H1 (cell line): ENCODE measurements at regions not wholly inside any gene's neighbourhood (a gene's known extent, or its start where the extent isn't known, plus 50 kb on each side); places are given as distances from the start of the nearest gene placed in this dataset.

ENCODE experiments used
- CTCF ChIA-PET: fragments of 300-600 bp; sonication (Branson Sonifier 250); formaldehyde crosslinking; loops from one replicate; lab custom pipeline; 2021; ENCODE audit not compliant: partially characterized antibody; lab: Charles Lee
- POLR2A ChIA-PET: fragments of 300-600 bp; sonication (Branson Sonifier 250); formaldehyde crosslinking; loops from one replicate; lab custom pipeline; 2021; ENCODE audit warnings: inconsistent platforms; ENCODE audit not compliant: partially characterized antibody; lab: Charles Lee
- DNase-seq, 2 experiments: peaks; one replicate each; pipeline versions ENCODE4 v3.0.0 to v3.0.0-alpha.2; 2010 to 2022; ENCODE audit warnings: low spot score in 2 of 2, low read depth in 1 of 2, mixed read lengths in 1 of 2
- FAIRE-seq: peaks from 2 replicates; lab custom pipeline; 2011; peaks lifted over from hg19 to GRCh38; lab: Jason Lieb, UNC
- H2AFZ ChIP-seq: 2 replicates; pipeline ENCODE4 v1.8.1; 2012; ENCODE audit warnings: low read length, inconsistent platforms
- H2AK5ac ChIP-seq: 2 replicates; pipeline ENCODE4 v1.6.1; 2013; ENCODE audit warnings: low read depth, low read length
- H2BK120ac ChIP-seq: replicated peaks from 2 replicates; pipeline ENCODE3; 2013; ENCODE audit warnings: low read depth, low read length, inconsistent platforms
- H2BK12ac ChIP-seq: 2 replicates; pipeline ENCODE4 v1.6.1; 2013; ENCODE audit warnings: low read depth, low read length
- H2BK15ac ChIP-seq: 2 replicates; pipeline ENCODE4 v1.6.1; 2013; ENCODE audit warnings: low read length
- H2BK20ac ChIP-seq: 2 replicates; pipeline ENCODE4 v1.6.1; 2013; ENCODE audit warnings: low read length
- H2BK5ac ChIP-seq: 2 replicates; pipeline ENCODE4 v1.6.1; 2013; ENCODE audit warnings: low read depth, low read length
- H3K14ac ChIP-seq: 2 replicates; pipeline ENCODE4 v1.6.1; 2013; ENCODE audit warnings: inconsistent platforms; ENCODE audit not compliant: insufficient read length
- H3K18ac ChIP-seq: 2 replicates; pipeline ENCODE4 v1.6.1; 2013; ENCODE audit warnings: low read length; ENCODE audit errors: extremely low read depth
- H3K23ac ChIP-seq: 2 replicates; pipeline ENCODE4 v1.6.1; 2013; ENCODE audit warnings: inconsistent platforms; ENCODE audit not compliant: insufficient read length
- H3K23me2 ChIP-seq: 2 replicates; pipeline ENCODE4 v1.6.1; 2013; ENCODE audit warnings: low read depth, low read length
- H3K27ac ChIP-seq: 2 replicates; pipeline ENCODE4 v1.6.1; 2011; ENCODE audit warnings: low read depth, low read length, inconsistent platforms
- H3K27me3 ChIP-seq, 4 experiments: replicated peaks in 1 of 4; 1 replicate in 1 of 4; 2 replicates in 3 of 4; pipeline versions ENCODE4 v1.6.1 to v1.8.1; 2011 to 2013; ENCODE audit warnings: low read length in 3 of 4, mild to moderate bottlenecking in 3 of 4, inconsistent platforms in 2 of 4, mixed read lengths in 2 of 4, moderate library complexity in 1 of 4; ENCODE audit not compliant: control insufficient read depth in 3 of 4, insufficient read depth in 3 of 4; ENCODE audit errors: extremely low read depth in 1 of 4
- H3K36me3 ChIP-seq, 4 experiments: 2 replicates each; pipeline versions ENCODE4 v1.6.1 to v1.8.1; 2011 to 2013; ENCODE audit warnings: mild to moderate bottlenecking in 4 of 4, low read length in 3 of 4, moderate library complexity in 2 of 4, control low read depth in 1 of 4, inconsistent platforms in 1 of 4; ENCODE audit not compliant: insufficient read depth in 4 of 4, control insufficient read depth in 2 of 4
- H3K4ac ChIP-seq: replicated peaks from 2 replicates; pipeline ENCODE3; 2013; ENCODE audit warnings: low read length, low read depth, mixed read lengths, inconsistent platforms; ENCODE audit not compliant: insufficient read length
- H3K4me1 ChIP-seq, 4 experiments: replicated peaks in 1 of 4; 1 replicate in 1 of 4; 2 replicates in 3 of 4; pipeline versions ENCODE4 v1.6.1 to v1.8.1; 2011 to 2013; ENCODE audit warnings: low read length in 3 of 4, inconsistent platforms in 2 of 4, mixed read lengths in 1 of 4; ENCODE audit not compliant: insufficient read depth in 4 of 4, control insufficient read depth in 3 of 4
- H3K4me2 ChIP-seq, 2 experiments: 2 replicates each; pipeline versions ENCODE4 v1.6.1 to v1.8.1; 2011 to 2013; ENCODE audit warnings: low read depth in 2 of 2, low read length in 2 of 2, control low read depth in 1 of 2, inconsistent platforms in 1 of 2, mild to moderate bottlenecking in 1 of 2; ENCODE audit not compliant: insufficient read depth in 1 of 2
- H3K4me3 ChIP-seq, 4 experiments: fragments of 200-600, 300-600 bp in 1 of 4; sonication (generic), shearing (Covaris generic), sonication (Bioruptor Twin) in 1 of 4; 2 replicates each; pipeline versions ENCODE4 v1.5.1 to v1.8.1; 2011 to 2016; ENCODE audit warnings: low read length in 4 of 4, low read depth in 3 of 4, control low read depth in 2 of 4, inconsistent platforms in 2 of 4, mild to moderate bottlenecking in 2 of 4, mixed read lengths in 1 of 4, moderate library complexity in 1 of 4; ENCODE audit not compliant: insufficient read depth in 2 of 4; ENCODE audit errors: extremely low read depth in 1 of 4
- H3K56ac ChIP-seq: replicated peaks from 2 replicates; pipeline ENCODE3; 2013; ENCODE audit warnings: low read depth, mild to moderate bottlenecking, mixed read lengths, low read length, inconsistent platforms; ENCODE audit not compliant: insufficient read length
- H3K79me1 ChIP-seq: 2 replicates; pipeline ENCODE4 v1.6.1; 2013; ENCODE audit warnings: low read depth, low read length, control low read depth
- H3K79me2 ChIP-seq, 2 experiments: 2 replicates each; pipeline versions ENCODE4 v1.6.1 to v1.8.1; 2012 to 2013; ENCODE audit warnings: low read length in 2 of 2, mild to moderate bottlenecking in 2 of 2, inconsistent platforms in 1 of 2; ENCODE audit not compliant: insufficient read depth in 2 of 2, control insufficient read depth in 1 of 2
- H3K9ac ChIP-seq, 4 experiments: replicated peaks in 1 of 4; 1 replicate in 1 of 4; 2 replicates in 3 of 4; pipeline versions ENCODE4 v1.6.1 to v1.8.1; 2011 to 2013; ENCODE audit warnings: low read depth in 3 of 4, low read length in 3 of 4, control low read depth in 2 of 4, mild to moderate bottlenecking in 2 of 4, moderate library complexity in 2 of 4, inconsistent platforms in 1 of 4; ENCODE audit errors: extremely low read depth in 1 of 4
- H3K9me3 ChIP-seq, 2 experiments: 2 replicates each; pipeline versions ENCODE4 v1.6.1 to v1.8.1; 2012 to 2013; ENCODE audit warnings: mild to moderate bottlenecking in 2 of 2, moderate library complexity in 2 of 2, control low read depth in 1 of 2, inconsistent platforms in 1 of 2, low read depth in 1 of 2, low read length in 1 of 2, mixed read lengths in 1 of 2; ENCODE audit not compliant: insufficient read depth in 2 of 2
- H4K20me1 ChIP-seq, 2 experiments: replicated peaks in 1 of 2; 2 replicates each; pipeline versions ENCODE3 to v1.8.1; 2011 to 2013; ENCODE audit warnings: inconsistent platforms in 2 of 2, low read length in 2 of 2, mild to moderate bottlenecking in 1 of 2; ENCODE audit not compliant: insufficient read depth in 2 of 2, control insufficient read depth in 1 of 2
- H4K5ac ChIP-seq: 2 replicates; pipeline ENCODE4 v1.6.1; 2013; ENCODE audit warnings: low read length, low read depth, mixed read lengths, inconsistent platforms; ENCODE audit not compliant: insufficient read length
- H4K8ac ChIP-seq: 2 replicates; pipeline ENCODE4 v1.8.0; 2013; ENCODE audit warnings: mild to moderate bottlenecking, moderate library complexity, low read length, inconsistent platforms; ENCODE audit not compliant: insufficient read depth; ENCODE audit errors: extremely low read depth
- H4K91ac ChIP-seq: replicated peaks from 2 replicates; pipeline ENCODE3; 2013; ENCODE audit warnings: low read length, mixed read lengths, inconsistent platforms; ENCODE audit not compliant: insufficient read length
- BACH1 ChIP-seq: IDR thresholded peaks from 2 replicates; pipeline ENCODE4 v1.6.1; 2012; ENCODE audit warnings: low read length, improper control_type of control experiment
- CBX5 ChIP-seq: fragments of 300-800, 300-1000 bp; sonication (generic); IDR thresholded peaks from 2 replicates; pipeline ENCODE4 v1.7.1; 2016; ENCODE audit warnings: antibody characterized with exemption, low read length, low read depth
- KDM4A ChIP-seq: IDR thresholded peaks from one replicate; pipeline ENCODE4 v1.7.1; 2012; ENCODE audit warnings: low read depth, mild to moderate bottlenecking, moderate library complexity, low read length, inconsistent platforms; ENCODE audit not compliant: severe bottlenecking
- KDM5A ChIP-seq: fragments of 200-600 bp; IDR thresholded peaks from 2 replicates; pipeline ENCODE4 v1.7.1; 2012; ENCODE audit warnings: mild to moderate bottlenecking, low read length, inconsistent platforms, mixed read lengths
- NRF1 ChIP-seq: IDR thresholded peaks from 2 replicates; pipeline ENCODE4 v1.6.1; 2011; ENCODE audit warnings: mild to moderate bottlenecking, low read depth, low read length, improper control_type of control experiment
- SAP30 ChIP-seq: fragments of 300-600 bp; sonication (generic); IDR thresholded peaks from 2 replicates; pipeline ENCODE4 v1.7.1; 2012; ENCODE audit warnings: low read length, moderate library complexity, mild to moderate bottlenecking, inconsistent platforms; ENCODE audit not compliant: insufficient read depth, insufficient replicate concordance
- SP4 ChIP-seq: IDR thresholded peaks from 2 replicates; pipeline ENCODE4 v1.6.1; 2012; ENCODE audit warnings: low read length, inconsistent platforms
- TEAD4 ChIP-seq: IDR thresholded peaks from 2 replicates; pipeline ENCODE4 v1.6.1; 2012; ENCODE audit warnings: low read depth, low read length, inconsistent platforms, mixed read lengths
- WGBS, 2 experiments: shearing (Covaris generic) in 1 of 2; methylation state at CpG; one replicate each; pipeline versions ENCODE4 v1.1.6 to v1.1.7; 2013 to 2015; ENCODE audit warnings: low lambda C conversion rate in 2 of 2, mixed read lengths in 2 of 2, inconsistent platforms in 1 of 2, low coverage in 1 of 2, missing lambda C conversion rate in 1 of 2; ENCODE audit not compliant: insufficient replicate concordance in 2 of 2, insufficient coverage in 1 of 2, insufficient read length in 1 of 2; ENCODE audit errors: extremely low coverage in 1 of 2, missing lambda C conversion rate in 1 of 2; 5-methylcytosine and 5-hydroxymethylcytosine counted together
- TF ChIP-seq, protein P1 (sequence below): IDR thresholded peaks from 2 replicates; pipeline ENCODE4 v1.6.1; 2012; ENCODE audit warnings: inconsistent platforms

DNA sequence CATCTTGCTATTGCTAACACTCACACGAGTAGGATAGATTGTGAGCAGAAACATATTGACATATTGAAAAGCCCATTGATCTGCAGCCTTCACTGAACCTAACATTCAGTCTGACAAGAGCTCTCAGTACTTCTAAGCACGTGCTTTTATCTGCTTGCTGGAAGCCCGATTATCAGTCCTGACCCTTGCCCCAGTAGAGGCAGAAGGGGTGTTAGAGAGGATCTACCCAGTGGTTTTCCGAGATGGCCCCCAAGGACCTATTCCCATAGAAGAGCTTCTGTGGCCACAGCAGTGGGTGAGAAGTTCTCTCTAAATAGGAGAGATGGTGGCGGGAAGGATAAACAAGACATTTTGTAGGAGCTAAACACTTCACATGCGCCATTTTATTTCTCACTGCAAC lies 290.9 kb upstream of the MAF start:
- DNase-seq (no peak), FAIRE-seq (no peak)
- Histone ChIP-seq H2AK5ac (no peak overlapping the region), H3K4me1 (no peaks in the 10 kb centered on the region), H4K91ac (no peak overlapping the region), H2AFZ (no peak overlapping the region), H3K9me3 (no peaks in the 10 kb centered on the region), H2BK12ac (no peak overlapping the region), H3K4me2 (no peak overlapping the region), H3K56ac (no peak overlapping the region), H3K14ac (no peak overlapping the region), H4K8ac (no peak overlapping the region), H4K20me1 (no peaks in the 10 kb centered on the region), H3K23me2 (no peaks in the 10 kb centered on the region), H3K79me1 (no peaks in the 10 kb centered on the region), H3K4ac (no peak overlapping the region), H3K23ac (no peak overlapping the region), H3K4me3 (no peak overlapping the region), H4K5ac (no peak overlapping the region), H3K36me3 (no peaks in the 10 kb centered on the region), H3K27ac (no peak overlapping the region), H2BK5ac (no peak overlapping the region), H2BK120ac (no peak overlapping the region), H3K27me3 (no peaks in the 10 kb centered on the region), H3K9ac (no peak overlapping the region), H3K18ac (no peak overlapping the region), H2BK20ac (no peak overlapping the region), H3K79me2 (no peaks in the 10 kb centered on the region), H2BK15ac (no peak overlapping the region)
- WGBS, 2 experiments: 98% methylated on average over 6 of the region's 6 CpGs; no CpG with 5 or more reads in 1 of the 2 experiments
- ChIA-PET POLR2A (interaction anchor here (0.6 kb wide), 1 partner anchor 52 kb away, joined by 3 read pairs; no protein-coding TSS in a partner anchor), CTCF (interaction anchor here (0.6 kb wide), 1 partner anchor 320 kb away, joined by 4 read pairs; no protein-coding TSS in a partner anchor)
- TF ChIP-seq NRF1 (no peak), KDM4A (no peak), SAP30 (no peak), CBX5 (no peak), KDM5A (no peak), BACH1 (no peak), TEAD4 (no peak), SP4 (no peak)
- TF ChIP-seq, protein P1, sequence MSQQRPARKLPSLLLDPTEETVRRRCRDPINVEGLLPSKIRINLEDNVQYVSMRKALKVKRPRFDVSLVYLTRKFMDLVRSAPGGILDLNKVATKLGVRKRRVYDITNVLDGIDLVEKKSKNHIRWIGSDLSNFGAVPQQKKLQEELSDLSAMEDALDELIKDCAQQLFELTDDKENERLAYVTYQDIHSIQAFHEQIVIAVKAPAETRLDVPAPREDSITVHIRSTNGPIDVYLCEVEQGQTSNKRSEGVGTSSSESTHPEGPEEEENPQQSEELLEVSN: no peak
